ENCODE measurements at regions not wholly inside any gene's neighbourhood (a gene's known extent, or its start where the extent isn't known, plus 50 kb on each side); places are given as distances from the start of the nearest gene placed in this dataset.

- Histone ChIP-seq H3K79me2 (ENCODE audit: insufficient read depth, low read length) (no peaks in the 10 kb centered on the region), H3K4me2 (ENCODE audit: low read depth, low read length, poor library complexity, severe bottlenecking) (no peak overlapping the region), H3K36me3 (ENCODE audit: insufficient read depth, low read length) (no peaks in the 10 kb centered on the region), H2AFZ (ENCODE audit: low read length) (no peak overlapping the region), H4K20me1 (ENCODE audit: insufficient read depth, low read length, poor library complexity, severe bottlenecking) (no peaks in the 10 kb centered on the region), H3K27me3 (ENCODE audit: insufficient read depth, low read length, poor library complexity, severe bottlenecking) (no peaks in the 10 kb centered on the region), H3K9ac (ENCODE audit: low read depth, low read length, poor library complexity, severe bottlenecking) (no peak overlapping the region), H3K4me1 (ENCODE audit: insufficient read depth, low read length, poor library complexity, severe bottlenecking) (no peaks in the 10 kb centered on the region), H3F3A (ENCODE audit: low read depth) (no peaks in the 10 kb centered on the region), H3K9me3 (ENCODE audit: insufficient read depth, low read depth, low read length) (no peaks in the 10 kb centered on the region), H3K9me2 (replicated peaks; ENCODE audit: low read depth, low read length) (no peaks in the 10 kb centered on the region), H3K4me3 (ENCODE audit: low read length, poor library complexity, severe bottlenecking) (no peak overlapping the region)
- no peak for TF ChIP-seq EZH2phosphoT487 (IDR thresholded peaks at IDR 0.05; ENCODE audit: borderline replicate concordance)
- TF ChIP-seq CTCF (conservative IDR thresholded peaks at IDR 0.05; ENCODE audit: low read length) = no peak
Measured at GRCh38 chr12:77555074-77555473, 275.6 kb upstream of the NAV3 start.

- H3K9me2 ChIP-seq (replicated peaks; ENCODE audit: low read depth, low read length) = no peaks in the 10 kb centered on the region
- H2AFZ ChIP-seq (ENCODE audit: low read length) = no peak overlapping the region
- TF ChIP-seq CTCF (conservative IDR thresholded peaks at IDR 0.05; ENCODE audit: low read length) (no peak), EZH2phosphoT487 (IDR thresholded peaks at IDR 0.05; ENCODE audit: borderline replicate concordance) (no peak)
- H3K79me2 ChIP-seq (ENCODE audit: insufficient read depth, low read length) = no peaks in the 10 kb centered on the region
- H3K27me3 ChIP-seq (ENCODE audit: insufficient read depth, low read length, poor library complexity, severe bottlenecking) = no peaks in the 10 kb centered on the region
- H3F3A ChIP-seq (ENCODE audit: low read depth) = no peaks in the 10 kb centered on the region
- H3K9me3 ChIP-seq (ENCODE audit: insufficient read depth, low read depth, low read length) = no peaks in the 10 kb centered on the region
- H4K20me1 ChIP-seq (ENCODE audit: insufficient read depth, low read length, poor library complexity, severe bottlenecking) = no peaks in the 10 kb centered on the region
- no peaks in the 10 kb centered on the region for H3K36me3 ChIP-seq (ENCODE audit: insufficient read depth, low read length)
- no peaks in the 10 kb centered on the region for H3K4me1 ChIP-seq (ENCODE audit: insufficient read depth, low read length, poor library complexity, severe bottlenecking)
- no peak overlapping the region for H3K4me2 ChIP-seq (ENCODE audit: low read depth, low read length, poor library complexity, severe bottlenecking)
- H3K4me3 ChIP-seq (ENCODE audit: low read length, poor library complexity, severe bottlenecking) = no peak overlapping the region
- H3K9ac ChIP-seq (ENCODE audit: low read depth, low read length, poor library complexity, severe bottlenecking) = no peak overlapping the region
Measured at GRCh38 chr12:77553976-77554619, 276.6 kb upstream of the NAV3 start.

- Histone ChIP-seq H3K4me1 (ENCODE audit: insufficient read depth, low read length, poor library complexity, severe bottlenecking) (no peaks in the 10 kb centered on the region), H2AFZ (ENCODE audit: low read length) (no peak overlapping the region), H3K4me3 (ENCODE audit: low read length, poor library complexity, severe bottlenecking) (no peak overlapping the region)
Measured at GRCh38 chr12:77549383-77550128, 281.1 kb upstream of the NAV3 start.

More at GRCh38 chr12:77549383-77550128, 281.1 kb upstream of the NAV3 start:
- Histone ChIP-seq H4K20me1 (ENCODE audit: insufficient read depth, low read length, poor library complexity, severe bottlenecking) (no peaks in the 10 kb centered on the region), H3K27me3 (ENCODE audit: insufficient read depth, low read length, poor library complexity, severe bottlenecking) (no peaks in the 10 kb centered on the region), H3K9ac (ENCODE audit: low read depth, low read length, poor library complexity, severe bottlenecking) (no peak overlapping the region), H3K79me2 (ENCODE audit: insufficient read depth, low read length) (no peaks in the 10 kb centered on the region), H3K9me2 (replicated peaks; ENCODE audit: low read depth, low read length) (no peaks in the 10 kb centered on the region), H3K9me3 (ENCODE audit: insufficient read depth, low read depth, low read length) (no peaks in the 10 kb centered on the region), H3K4me2 (ENCODE audit: low read depth, low read length, poor library complexity, severe bottlenecking) (no peak overlapping the region), H3K36me3 (ENCODE audit: insufficient read depth, low read length) (no peaks in the 10 kb centered on the region), H3F3A (ENCODE audit: low read depth) (no peaks in the 10 kb centered on the region)
- TF ChIP-seq CTCF (conservative IDR thresholded peaks at IDR 0.05; ENCODE audit: low read length) (no peak), EZH2phosphoT487 (IDR thresholded peaks at IDR 0.05; ENCODE audit: borderline replicate concordance) (no peak)

Data from Loucy (cell line).